Erythroblast (primary cell): ENCODE measurements at regions not wholly inside any gene's neighbourhood (a gene's known extent, or its start where the extent isn't known, plus 50 kb on each side); places are given as distances from the start of the nearest gene placed in this dataset.

Source experiments
- GATA1 ChIP-seq: IDR thresholded peaks from 2 replicates; pipeline ENCODE4 v1.6.1; 2011; ENCODE audit warnings: low read depth, mild to moderate bottlenecking, control low read depth, low read length, moderate library complexity
- POLR2A ChIP-seq: IDR thresholded peaks from 2 replicates; pipeline ENCODE4 v1.6.1; 2011; ENCODE audit warnings: mild to moderate bottlenecking, low read length

- TF ChIP-seq POLR2A (no peak), GATA1 (no peak)
These were observed 87.3 kb upstream of the DHRS4 start for GRCh38 chr14:23866269-23866668.
